Pons (tissue), 1 donor: ENCODE measurements at regions not wholly inside any gene's neighbourhood (a gene's known extent, or its start where the extent isn't known, plus 50 kb on each side); places are given as distances from the start of the nearest gene placed in this dataset.
"Not testable (repeated sequence)": the region's sequence is repeated elsewhere in the genome, so short reads cannot be mapped to it uniquely, and the experiment has no call there.

Experiments used
- DNase-seq: peaks from one replicate; pipeline ENCODE4 v3.0.0-alpha.2; 2016; ENCODE audit warnings: low spot score

DNA sequence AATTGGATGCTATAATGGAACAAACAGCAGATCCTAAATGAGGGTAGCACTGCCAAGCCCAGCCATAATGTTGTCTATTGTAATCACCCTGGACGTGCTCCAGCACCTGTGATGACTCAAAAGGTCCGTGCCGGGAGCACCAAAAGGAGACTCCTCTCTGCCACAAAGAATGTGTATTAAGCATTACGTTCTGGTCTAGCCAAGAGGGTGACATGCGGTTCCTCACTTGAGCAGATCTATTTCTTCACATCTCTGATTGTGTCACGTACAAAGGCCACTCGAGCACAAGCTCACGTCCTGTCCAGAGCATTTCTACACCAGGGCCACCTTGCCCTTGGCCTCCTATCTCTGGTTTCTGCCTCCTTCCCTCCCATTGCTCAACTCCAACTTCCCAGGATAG is 219.9 kb upstream of the IRS2 start:
- DNase-seq, result no peak

GRCh38 chr13:110005563-110005962 is 219.2 kb upstream of the IRS2 start:
- no peak for DNase-seq

- no peak for DNase-seq
These were observed 218.4 kb upstream of the IRS2 start for GRCh38 chr13:110004814-110005213.

DNA sequence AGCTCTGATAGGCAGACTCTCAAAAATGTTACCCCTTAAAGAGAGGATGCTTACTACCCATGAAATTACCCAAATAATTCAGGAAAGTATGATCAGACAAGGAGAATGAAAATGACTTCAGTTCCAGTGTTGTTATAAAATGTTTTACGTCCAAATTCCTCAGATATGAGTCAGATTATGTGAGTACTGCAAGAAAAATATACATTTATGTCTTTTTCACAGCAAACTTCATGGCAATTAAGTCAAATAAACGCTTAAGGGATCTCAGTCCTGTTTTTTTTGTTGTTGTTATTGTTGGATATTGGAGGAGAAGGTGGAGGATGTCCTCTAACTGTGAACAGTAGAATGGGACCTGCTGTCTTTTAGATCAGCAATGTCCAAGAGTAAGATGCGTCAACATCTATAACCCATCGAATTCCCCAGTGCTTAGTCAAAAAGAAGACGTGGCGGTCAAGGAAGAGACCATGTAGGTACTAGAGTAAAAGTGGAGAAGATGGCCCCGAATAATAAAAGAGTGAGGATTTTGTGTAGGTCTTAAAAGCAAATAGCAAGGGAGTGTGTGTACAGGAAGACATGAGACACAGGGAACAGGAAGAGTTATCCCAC is 215.4 kb upstream of the IRS2 start:
- no peak for DNase-seq

GRCh38 chr13:110000534-110001345 is 214.4 kb upstream of the IRS2 start:
- DNase-seq, result no peak

GRCh38 chr13:109999659-110000533 is 213.5 kb upstream of the IRS2 start:
- DNase-seq, result no peak

GRCh38 chr13:109998684-109999533 is 212.5 kb upstream of the IRS2 start:
- DNase-seq, result peak; percentile 14

- no peak for DNase-seq
These were observed 211.7 kb upstream of the IRS2 start for GRCh38 chr13:109998037-109998436.

GRCh38 chr13:109997056-109997595 is 210.7 kb upstream of the IRS2 start:
- DNase-seq, result not testable (repeated sequence)

GRCh38 chr13:109996404-109996960 is 210.1 kb upstream of the IRS2 start:
- no peak for DNase-seq

DNA sequence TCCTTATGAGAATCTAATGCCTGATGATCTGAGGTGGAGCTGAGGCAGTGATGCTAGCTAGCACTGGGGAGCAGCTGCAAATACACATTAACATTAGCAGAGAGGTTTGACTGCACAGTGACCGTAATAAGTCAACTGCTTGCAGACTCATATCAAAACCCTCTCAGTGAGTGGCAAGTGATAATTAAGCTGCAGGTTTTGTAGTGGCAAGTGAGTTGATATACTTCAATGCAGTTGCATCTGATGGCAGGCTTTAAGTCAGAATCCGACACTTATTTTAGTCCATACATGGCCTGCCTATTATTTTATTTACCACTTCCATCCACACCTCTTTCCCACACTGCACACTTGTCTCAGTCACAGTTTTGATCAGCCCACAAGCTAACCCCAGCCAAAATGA is 209.2 kb upstream of the IRS2 start:
- no peak for DNase-seq

DNA sequence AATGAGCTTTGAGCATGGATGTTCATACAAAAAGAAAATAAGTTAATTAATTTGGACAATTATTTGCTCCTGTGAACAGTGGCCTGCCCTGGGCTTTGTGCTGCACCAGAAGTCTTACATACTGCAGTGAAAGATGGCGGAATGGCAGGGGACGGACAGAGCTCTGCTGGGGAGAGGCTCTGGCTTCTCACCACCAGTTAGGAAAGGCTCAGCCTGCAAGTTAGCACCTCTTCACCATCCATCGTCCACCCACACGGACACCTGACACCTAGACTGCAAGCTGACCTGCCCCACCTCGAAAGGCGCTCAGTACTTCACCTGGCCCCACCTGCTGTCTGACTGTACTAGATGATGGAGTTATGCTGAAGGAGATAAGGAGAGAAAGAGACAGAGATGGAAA is 203.9 kb upstream of the IRS2 start:
- DNase-seq, result no peak

- DNase-seq, result no peak
These were observed 203.3 kb upstream of the IRS2 start for GRCh38 chr13:109989686-109990085.

DNA sequence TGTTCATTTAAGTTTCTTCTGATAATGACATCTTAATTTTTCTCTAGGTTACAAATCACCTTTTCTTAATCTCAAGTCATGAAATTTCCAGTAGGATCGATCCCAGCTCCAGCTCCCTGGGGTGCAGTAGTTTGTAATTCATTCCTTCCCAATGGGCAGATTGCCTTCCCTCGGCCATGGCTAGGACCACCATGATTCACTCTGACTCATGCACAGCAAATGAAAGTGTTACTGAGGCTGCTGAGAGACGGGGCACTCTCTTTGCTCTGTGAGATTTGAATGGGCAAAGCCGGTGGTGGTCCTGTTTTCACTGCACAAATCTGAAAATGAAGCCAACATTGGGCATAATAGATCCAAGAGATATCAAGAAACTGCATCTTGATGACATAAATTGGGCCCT is 202.8 kb upstream of the IRS2 start:
- no peak for DNase-seq

- no peak for DNase-seq
These were observed 200.5 kb upstream of the IRS2 start for GRCh38 chr13:109986851-109987250.

DNA sequence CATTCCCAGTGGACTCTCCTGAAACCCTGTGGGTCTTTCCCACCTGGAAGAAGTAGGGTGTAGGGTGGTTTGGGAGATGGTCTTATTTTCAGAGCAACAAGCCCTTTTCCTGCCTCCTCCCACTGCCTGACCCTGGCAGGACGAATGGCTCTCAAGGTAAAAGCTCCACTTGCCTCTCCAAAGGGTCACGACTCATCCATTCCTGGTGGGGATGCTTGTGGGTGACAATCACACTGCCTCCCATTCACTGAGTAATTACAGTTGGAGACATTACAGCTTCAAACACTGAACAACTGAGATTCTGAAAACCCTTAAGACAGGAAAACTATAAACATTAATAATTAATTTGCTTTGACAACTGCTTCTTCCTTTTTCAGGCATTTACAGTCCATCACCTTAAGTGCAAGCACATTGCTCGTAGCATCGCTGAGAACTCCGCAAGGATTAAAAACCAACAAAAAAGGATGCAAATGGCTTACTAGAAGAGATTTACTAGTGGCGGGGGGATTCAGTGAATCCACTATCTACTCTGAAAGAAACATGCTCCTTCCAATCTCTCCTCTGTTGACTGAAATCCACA is 199.6 kb upstream of the IRS2 start:
- no peak for DNase-seq

DNA sequence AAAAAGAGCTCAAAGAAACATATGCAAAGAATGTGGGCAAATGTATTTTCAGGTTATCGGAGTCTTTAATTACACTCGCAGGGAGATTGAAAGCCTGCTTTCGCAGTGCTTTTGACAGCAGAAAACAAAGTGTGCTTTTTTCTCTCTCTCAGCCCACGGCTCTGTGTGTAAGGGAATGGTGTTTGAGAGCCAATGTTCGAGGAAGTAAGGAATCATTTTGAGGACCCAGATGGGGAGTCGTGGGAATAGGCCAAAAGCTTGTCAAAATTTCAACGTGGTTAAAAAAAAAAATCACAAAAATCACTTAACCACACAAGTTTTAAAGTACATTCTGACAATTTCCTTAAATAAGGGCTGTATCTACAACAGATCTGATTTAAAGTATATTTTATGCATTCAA is 197.1 kb upstream of the IRS2 start:
- no peak for DNase-seq

GRCh38 chr13:109981000-109981399 is 194.6 kb upstream of the IRS2 start:
- no peak for DNase-seq

- DNase-seq, result not testable (repeated sequence)
These were observed 193.3 kb upstream of the IRS2 start for GRCh38 chr13:109979676-109980075.

DNA sequence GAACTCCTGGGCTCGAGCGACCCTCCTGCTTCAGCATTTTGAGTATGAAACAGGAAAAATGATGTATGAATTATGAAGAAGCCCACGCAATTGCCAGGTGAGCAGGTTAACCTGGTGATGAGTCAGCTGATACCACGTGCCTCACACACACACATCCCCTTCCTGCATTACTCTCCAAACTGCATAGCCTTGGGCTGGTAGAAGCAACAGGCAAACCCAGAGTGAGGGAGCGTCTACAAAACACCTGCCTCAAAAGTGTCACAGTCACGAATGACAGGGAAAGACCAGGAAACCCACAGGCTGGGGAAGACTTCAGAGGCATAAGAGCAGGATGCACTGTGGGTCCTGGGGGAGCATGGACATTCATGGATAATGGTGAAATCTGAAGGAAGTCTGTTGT is 192.8 kb upstream of the IRS2 start:
- no peak for DNase-seq
